HG02840 (cell line): ENCODE measurements at regions not wholly inside any gene's neighbourhood (a gene's known extent, or its start where the extent isn't known, plus 50 kb on each side); places are given as distances from the start of the nearest gene placed in this dataset.
"Not testable (repeated sequence)": the region's sequence is repeated elsewhere in the genome, so short reads cannot be mapped to it uniquely, and the experiment has no call there.

Experiments used
- ATAC-seq: cut with Tn5 transposase; IDR thresholded peaks from one replicate; pipeline ENCODE4 v1.9.1; 2021; ENCODE audit warnings: mild to moderate bottlenecking, moderate library complexity, moderate number of reproducible peaks; ENCODE audit not compliant: unreplicated experiment, low FRiP score

- ATAC-seq, result no peak
Measured at GRCh38 chr18:46179306-46179705, 75.1 kb downstream of the HAUS1 start.

- ATAC-seq, result no peak
Measured at GRCh38 chr18:46182633-46183358, 78.6 kb downstream of the HAUS1 start.

- ATAC-seq, result not testable (repeated sequence)
Measured at GRCh38 chr18:46184296-46184695, 80.1 kb downstream of the HAUS1 start.

GRCh38 chr18:46184727-46185126 lies 80.5 kb downstream of the HAUS1 start:
- ATAC-seq, result no peak

GRCh38 chr18:46190667-46191066 lies 86.5 kb downstream of the HAUS1 start:
- ATAC-seq, result no peak

- ATAC-seq, result no peak
Measured at GRCh38 chr18:46196627-46197243, 92.5 kb downstream of the HAUS1 start.

GRCh38 chr18:46199515-46200147 lies 95.4 kb downstream of the HAUS1 start:
- no peak for ATAC-seq

- not testable (repeated sequence) for ATAC-seq
Measured at GRCh38 chr18:46200178-46201055, 96.2 kb downstream of the HAUS1 start.

- no peak for ATAC-seq
Measured at GRCh38 chr18:46204143-46204542, 100.0 kb downstream of the HAUS1 start.

GRCh38 chr18:46207985-46208384 lies 103.8 kb downstream of the HAUS1 start:
- no peak for ATAC-seq

GRCh38 chr18:46209161-46209560 lies 105.0 kb downstream of the HAUS1 start:
- no peak for ATAC-seq

GRCh38 chr18:46211816-46212215 lies 107.6 kb downstream of the HAUS1 start:
- no peak for ATAC-seq

- ATAC-seq, result no peak
Measured at GRCh38 chr18:46212398-46212797, 108.2 kb downstream of the HAUS1 start.

GRCh38 chr18:46213295-46213694 lies 109.1 kb downstream of the HAUS1 start:
- no peak for ATAC-seq

- ATAC-seq, result no peak
Measured at GRCh38 chr18:46214435-46214834, 110.2 kb downstream of the HAUS1 start.

GRCh38 chr18:46215902-46216723 lies 111.9 kb downstream of the HAUS1 start:
- ATAC-seq, result no peak

- no peak for ATAC-seq
Measured at GRCh38 chr18:46220116-46220515, 115.9 kb downstream of the HAUS1 start.

- no peak for ATAC-seq
Measured at GRCh38 chr18:46222093-46222492, 117.9 kb downstream of the HAUS1 start.

GRCh38 chr18:46222710-46223360 lies 118.7 kb downstream of the HAUS1 start:
- ATAC-seq, result no peak
